GDM1 (cell line): ENCODE measurements at regions not wholly inside any gene's neighbourhood (a gene's known extent, or its start where the extent isn't known, plus 50 kb on each side); places are given as distances from the start of the nearest gene placed in this dataset.
A peak's percentile ranks its signal among the peaks of the same experiment; 100 is the strongest.

Experiments used
- DNase-seq: peaks from one replicate; lab custom pipeline; 2025; lab: John Stamatoyannopoulos, UW

GRCh38 chr13:109644069-109644750 lies 142.2 kb downstream of the IRS2 start:
- no peak for DNase-seq

GRCh38 chr13:109642358-109642757 lies 144.0 kb downstream of the IRS2 start:
- no peak for DNase-seq

DNA sequence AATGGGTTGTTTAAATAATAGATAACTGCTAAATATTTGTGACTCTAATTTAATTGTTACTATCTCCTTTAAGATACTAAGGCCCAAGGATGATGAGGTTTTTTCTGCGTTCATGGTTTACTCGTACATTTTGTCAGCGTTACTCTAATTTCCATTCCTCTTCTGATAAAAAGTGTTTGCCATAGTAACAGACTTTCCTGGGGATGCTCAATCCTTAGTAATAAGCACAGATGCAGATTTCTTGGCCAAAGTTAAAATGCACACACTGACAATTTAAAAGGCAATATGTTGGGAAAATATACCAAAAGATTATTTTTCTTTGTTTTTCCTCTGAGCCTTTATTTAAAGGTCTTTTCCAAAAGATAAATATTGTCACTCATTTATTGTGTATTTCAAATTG lies 149.6 kb downstream of the IRS2 start:
- DNase-seq: no peak

GRCh38 chr13:109631069-109631468 lies 155.3 kb downstream of the IRS2 start:
- no peak for DNase-seq

DNA sequence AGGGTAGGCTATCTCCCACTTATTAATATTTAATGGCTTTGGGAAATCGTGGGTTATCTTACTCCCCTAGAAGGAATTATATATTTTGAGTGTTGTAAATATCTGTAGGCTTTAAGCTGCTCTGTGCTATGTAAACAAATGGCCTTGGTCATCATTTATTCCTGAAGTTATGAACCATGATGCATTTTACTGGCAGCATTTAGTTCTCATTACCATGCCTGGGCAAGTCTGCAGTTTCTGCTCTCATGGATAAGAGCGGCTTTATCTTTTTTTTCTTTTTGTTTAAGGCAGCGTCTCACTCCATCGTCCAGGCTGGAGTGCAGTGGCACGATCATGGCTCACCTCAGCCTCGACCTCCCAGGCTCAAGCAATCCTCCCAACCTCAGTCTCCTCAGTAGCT lies 156.1 kb downstream of the IRS2 start:
- DNase-seq: no peak

DNA sequence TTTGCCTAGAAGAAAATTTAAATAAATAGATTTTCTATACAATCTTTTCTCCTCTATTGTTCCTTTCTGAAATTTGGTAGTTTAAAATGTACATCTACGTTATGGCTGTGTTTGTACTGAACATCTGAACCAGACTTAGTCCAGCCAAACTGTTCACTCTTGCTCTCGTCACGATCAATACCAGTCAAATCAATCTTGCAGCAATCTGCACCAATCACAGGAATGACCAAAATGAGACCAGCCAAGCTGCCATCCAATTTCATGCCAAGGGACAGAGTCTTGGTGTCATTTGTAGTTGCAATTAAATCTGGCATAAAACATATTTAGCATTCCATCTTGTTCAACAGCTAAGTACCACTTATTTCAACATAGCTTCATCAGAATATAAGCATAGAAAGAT lies 156.6 kb downstream of the IRS2 start:
- DNase-seq: no peak

DNA sequence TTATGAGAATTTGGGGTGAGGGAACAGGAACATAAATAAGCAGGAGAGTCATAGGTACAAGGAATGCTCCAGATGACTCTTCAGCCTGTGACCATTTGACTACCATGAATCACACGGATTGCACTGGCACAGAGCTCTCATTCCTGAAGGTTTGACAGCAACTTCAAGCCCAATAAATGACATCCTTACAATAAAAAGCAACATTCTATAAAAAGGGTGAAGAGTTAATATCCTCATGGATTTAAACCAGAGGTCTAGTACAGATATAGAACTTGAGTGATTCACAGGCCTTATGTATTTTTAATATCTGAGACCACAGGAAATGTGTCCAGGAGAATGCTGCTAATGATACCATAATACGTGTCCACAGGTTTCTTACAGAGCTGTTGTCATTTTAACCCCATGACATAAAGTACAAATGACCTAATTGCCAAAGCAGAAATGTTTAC lies 158.1 kb downstream of the IRS2 start:
- no peak for DNase-seq

DNA sequence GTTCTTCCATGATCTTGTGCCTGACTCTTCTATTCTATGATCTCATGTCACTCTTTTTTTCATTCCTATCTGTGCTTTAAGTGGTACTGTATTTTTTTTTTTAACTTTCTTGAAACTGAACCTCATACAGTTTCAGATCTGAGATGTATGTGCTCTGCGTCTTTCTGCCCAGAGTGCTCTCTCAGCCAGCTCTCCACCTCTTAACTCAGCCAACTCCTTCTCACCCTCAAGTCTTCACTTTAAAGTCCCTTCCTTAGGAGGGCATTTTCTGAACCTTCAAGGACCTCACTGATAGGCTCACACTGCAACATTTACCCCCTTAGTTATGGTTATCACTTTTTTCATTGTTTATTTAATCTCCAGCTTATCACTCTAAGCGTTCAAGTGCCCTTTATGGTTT lies 158.7 kb downstream of the IRS2 start:
- DNase-seq: no peak

DNA sequence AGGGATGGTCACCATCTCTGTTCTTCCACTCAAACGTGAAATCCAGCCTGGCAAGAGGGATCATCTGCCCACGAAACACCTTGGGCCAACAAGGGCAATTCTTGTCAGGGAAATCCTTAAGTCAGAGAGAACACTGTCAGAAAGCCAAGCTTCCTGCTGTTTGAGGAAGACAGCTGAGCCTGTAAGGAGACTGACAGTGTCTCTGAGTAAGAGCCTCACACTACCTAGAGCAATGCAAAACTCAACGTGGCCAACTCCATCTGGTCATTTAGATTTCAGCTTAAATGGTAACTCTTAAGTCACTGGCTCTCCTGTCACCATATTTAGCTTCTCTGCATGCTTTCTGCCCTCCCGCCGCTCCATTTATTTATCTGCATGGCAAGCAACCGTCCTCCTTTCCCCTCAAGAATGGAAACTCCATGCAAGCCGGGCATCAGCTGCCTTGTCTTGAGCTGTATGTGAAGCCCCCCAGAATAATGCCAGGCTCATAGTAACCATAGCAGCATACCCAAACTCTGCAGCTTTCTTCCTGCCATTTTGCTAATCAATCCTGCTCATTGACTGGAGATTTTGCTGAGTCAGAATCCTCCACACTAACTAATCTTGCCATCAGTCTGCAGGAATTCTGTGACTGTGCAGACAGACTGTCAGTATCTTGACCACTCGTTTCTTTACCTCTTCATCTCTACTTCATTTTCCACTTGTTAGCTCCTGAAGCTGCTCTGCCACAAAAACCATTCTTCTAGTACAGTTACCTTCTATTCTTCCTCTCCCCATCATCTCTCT lies 159.8 kb downstream of the IRS2 start:
- DNase-seq: no peak

DNA sequence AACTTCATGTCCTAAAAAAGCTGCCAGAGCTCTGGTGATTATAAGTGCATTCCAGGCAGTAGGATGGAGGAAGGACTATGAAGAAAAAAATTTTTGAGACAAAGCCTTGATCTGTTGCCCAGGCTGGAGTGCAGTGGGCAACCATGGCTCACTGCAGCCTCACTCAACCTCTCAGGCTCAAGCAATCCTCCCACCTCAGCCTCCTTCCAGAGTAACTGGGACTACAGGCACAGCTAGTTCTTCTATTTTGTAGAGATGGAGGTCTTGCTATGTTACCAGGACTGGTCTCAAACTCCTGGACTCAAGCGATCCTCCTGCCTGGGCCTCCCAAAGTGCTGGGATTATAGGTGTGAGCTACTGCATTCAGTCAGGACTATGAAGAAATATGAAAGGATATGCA lies 161.2 kb downstream of the IRS2 start:
- no peak for DNase-seq

DNA sequence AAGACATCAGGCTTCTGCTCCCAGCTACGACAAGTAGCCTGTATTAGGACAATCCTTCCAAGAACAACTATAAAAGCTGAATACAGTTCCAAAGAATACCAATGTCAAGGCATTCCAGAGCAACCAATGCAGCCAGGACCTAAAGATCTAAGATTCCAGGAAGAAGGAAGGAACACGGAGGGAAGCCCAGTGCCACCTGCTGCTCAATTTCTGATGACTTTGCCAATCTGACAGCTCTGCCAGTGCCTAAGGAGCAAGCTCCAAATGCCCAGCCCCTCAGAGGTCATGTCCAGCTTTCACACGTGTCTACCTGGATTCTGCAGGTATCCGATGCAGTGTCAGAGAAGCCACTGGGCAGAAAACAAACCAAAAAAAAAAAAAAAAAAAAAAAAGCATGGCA lies 164.4 kb downstream of the IRS2 start:
- DNase-seq: no peak

GRCh38 chr13:109615721-109616420 lies 170.5 kb downstream of the IRS2 start:
- no peak for DNase-seq

DNA sequence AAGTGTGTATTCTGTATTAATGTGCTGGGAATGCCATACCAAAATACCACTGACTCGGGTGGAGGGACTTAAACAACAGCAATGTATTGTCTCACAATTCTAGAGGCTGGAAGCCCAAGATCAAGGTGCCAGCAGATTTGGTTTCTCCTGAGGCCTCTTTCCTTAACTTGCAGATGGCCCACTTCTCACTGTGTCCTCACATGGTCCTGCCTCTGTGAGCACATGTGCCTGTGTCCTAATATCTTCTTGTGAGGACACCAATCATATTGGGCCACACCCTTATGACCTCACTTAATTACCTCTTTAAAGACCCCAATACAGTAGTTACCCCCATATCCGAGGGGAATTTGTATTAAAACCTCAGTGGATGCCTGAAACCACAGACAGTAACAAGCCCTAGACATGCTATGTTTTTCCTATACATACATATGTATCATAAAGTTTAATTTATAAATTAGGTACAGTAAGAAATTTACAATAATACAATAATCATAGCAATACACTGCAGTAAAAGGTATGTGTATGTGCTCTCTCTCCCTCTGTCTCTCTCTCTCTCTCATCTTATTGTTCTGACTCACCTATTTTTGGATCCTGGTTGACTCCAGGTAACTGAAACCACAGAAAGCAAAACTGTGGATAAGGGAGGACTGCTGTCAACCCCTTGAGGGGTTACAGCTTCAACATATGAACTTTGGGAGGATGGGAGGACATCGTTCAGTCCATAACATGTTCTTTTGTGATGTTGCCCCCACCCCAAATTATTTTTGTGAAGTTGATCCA lies 174.3 kb downstream of the IRS2 start:
- no peak for DNase-seq

DNA sequence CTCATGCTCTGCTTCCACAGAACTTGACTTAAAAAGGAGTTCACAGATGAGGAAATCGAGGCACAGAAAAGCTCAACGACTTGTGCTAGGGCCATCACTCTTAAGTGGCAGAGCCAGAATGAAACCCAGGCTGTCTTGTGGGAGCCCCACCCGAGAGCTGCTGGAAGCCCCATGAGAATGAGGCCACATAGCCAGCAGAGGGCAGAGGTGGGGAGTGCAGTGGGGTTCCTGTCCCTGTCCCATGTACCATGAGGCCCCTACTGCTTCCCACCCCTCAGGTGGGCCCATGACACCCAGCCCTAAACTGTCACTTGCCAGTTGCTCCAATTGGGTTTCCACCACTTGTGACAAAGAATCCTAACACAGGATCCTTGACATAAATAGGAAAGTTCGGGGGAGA lies 175.9 kb downstream of the IRS2 start:
- peak; percentile 43 for DNase-seq

DNA sequence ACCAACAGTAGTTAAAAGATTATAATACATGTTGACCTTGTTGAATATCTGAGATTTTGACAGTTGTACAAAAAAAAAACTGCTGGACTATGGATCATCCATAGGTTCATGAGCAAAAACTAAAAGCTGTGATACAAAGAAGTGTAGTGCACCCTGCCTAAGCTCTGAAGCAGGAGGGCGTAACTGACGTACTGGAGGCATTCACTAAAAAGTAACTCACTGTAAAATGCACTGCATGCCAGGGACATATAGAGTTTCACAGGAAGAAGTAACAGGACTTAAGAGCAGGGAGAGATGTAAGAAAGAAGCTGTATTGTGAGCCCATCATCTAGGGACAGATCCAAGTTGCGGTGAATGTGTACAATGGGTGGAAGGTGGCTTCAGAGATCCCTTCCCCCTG lies 177.9 kb downstream of the IRS2 start:
- no peak for DNase-seq

- DNase-seq: no peak
Observed at GRCh38 chr13:109608059-109608458, 178.3 kb downstream of the IRS2 start.

DNA sequence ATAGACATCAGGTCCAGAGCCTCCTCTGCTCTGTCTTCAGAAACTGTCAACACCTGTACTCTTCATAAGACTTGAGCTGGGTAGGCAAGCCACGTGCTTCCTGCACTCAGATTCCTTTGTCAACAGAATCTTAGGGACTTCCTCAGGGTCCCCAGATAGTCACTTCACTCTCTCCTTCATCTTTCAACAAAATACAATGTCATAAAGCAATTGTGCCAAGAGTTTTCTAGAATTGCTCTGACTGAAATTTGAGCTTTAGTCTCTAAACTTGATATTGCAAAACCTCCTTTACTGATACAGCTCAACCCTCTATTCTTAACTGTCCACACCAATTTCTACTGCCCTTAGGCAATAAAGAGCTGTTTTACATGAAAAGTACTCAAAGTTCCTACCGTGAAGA lies 179.9 kb downstream of the IRS2 start:
- no peak for DNase-seq

DNA sequence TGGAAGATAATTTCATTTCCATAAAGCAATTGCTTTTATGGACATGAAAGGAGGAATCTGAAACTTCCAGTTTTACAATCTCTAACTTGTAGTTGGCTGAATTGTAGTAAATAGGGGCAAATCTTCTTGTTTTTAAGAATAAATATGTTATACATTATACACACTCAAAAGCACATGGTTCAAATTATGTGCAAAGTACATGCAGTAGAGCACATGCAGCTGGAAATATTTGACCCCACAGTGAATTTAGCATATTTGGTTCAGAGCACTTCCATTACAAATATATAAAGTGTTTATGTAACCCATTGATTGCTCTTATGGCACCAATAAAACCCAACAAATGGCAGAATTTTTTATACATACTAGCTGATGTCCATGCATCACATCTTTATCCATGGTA lies 180.5 kb downstream of the IRS2 start:
- no peak for DNase-seq

DNA sequence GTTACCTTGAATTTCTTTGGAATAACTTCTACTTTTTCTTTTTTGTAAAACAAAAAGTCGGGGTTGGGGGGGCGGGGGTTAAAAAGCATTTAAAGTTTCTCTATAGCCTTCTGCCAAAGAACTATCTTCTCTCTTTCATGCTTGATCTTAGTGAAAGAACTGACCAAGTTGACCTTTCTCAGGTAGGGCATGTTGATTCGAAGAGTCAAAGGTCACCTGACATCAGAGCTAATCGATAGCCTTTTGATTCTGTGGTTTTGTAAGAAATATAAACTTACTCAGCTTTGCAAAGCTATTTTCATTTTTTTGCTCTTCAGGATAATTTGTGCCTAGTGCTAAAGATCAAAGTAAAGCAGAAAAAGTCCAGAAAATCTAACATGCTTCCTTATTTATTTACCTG lies 181.5 kb downstream of the IRS2 start:
- no peak for DNase-seq

- no peak for DNase-seq
Observed at GRCh38 chr13:109602356-109602755, 184.0 kb downstream of the IRS2 start.

DNA sequence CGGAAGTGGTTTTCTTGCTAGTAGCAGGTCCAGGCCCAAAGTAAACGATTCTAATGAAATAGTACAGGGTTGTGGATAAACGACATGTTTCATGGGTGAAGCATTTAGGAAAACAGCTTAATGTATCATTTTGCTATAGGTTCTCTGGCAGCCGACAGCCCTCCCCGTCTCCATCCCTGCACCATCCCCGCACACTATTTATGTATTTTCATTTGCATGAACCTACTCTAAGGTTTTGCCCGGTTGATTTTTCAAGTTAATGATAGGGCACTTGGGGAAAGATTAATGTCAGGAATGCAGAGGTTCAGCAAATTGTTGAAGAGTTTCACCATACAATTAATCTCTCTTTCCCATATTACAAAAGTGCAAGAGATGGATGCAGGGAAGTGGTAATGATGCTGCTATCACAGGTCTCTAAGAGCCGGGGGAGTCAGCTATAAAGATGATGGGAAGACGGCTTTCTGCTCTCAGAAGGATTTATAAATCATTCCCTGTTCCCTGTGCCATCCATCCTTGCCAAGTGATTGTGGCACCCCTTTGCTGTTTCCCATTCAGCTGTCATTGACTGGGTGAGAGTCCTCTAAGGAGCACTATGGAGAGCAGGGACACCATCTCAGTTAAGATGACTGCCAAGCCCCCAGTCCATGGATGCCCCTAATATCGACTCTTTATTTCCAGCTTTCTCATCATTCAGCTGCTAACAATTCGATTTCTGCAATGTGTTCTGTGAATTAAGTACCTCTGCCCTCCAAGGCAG lies 186.3 kb downstream of the IRS2 start:
- DNase-seq: no peak

- DNase-seq: no peak
Observed at GRCh38 chr13:109595471-109595870, 190.9 kb downstream of the IRS2 start.
